GM12801 (cell line): ENCODE measurements at regions not wholly inside any gene's neighbourhood (a gene's known extent, or its start where the extent isn't known, plus 50 kb on each side); places are given as distances from the start of the nearest gene placed in this dataset.

Source experiments
- CTCF ChIP-seq: IDR thresholded peaks from one replicate; pipeline ENCODE4 v1.5.1; 2011; ENCODE audit warnings: control low read depth; ENCODE audit not compliant: insufficient read length; ENCODE audit errors: extremely low read depth

DNA sequence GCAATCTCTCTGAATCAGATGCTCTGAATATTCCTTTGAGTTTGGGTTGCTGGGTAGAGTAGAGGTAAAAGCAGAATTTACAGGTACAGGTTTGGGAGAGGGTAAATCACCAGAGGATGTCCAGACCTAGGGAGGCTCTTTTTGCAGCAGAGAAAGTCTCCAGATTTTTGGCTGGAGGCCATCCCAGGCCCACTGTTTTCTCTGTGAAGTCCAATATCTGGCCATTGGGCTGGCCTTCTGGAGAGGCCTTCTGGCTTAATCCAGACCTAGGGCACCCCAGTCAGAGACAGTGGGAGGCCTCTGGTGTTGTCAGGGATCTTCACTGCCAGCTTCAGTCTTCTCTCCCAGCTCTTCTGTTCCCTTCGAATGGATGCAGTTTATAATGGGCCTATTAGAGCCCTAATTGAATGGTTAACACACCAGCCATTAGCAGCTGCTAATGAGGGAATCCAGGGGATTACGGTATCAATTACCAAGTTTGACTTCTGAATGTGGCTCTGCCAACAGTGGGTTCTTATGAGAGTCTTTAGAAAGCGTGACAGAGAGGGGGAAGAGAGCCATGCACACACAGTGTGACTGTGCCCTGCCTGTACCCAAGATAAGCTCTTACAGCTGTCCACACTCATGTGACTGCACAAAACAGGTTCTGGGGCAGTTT is 183.1 kb downstream of the EMP1 start:
- TF ChIP-seq CTCF = no peak

DNA sequence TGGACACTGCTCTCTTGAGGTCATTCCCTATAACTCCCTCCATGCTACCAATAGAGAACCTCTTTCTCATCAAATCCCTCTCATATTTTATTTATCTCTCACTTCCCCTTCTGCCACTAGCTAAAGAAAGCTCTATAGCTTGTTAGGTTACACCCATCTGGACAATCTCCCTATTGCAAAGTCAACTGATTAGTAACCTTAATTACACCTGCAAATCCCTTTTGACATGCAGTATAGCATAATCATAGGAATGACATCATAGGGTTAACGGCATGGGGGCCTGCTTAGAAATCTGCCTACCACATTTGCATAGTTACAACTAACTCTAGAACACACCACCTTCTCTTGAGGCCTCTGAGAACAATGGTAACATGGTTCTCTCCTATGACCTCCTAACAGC is 181.2 kb downstream of the EMP1 start:
- no peak for TF ChIP-seq CTCF

DNA sequence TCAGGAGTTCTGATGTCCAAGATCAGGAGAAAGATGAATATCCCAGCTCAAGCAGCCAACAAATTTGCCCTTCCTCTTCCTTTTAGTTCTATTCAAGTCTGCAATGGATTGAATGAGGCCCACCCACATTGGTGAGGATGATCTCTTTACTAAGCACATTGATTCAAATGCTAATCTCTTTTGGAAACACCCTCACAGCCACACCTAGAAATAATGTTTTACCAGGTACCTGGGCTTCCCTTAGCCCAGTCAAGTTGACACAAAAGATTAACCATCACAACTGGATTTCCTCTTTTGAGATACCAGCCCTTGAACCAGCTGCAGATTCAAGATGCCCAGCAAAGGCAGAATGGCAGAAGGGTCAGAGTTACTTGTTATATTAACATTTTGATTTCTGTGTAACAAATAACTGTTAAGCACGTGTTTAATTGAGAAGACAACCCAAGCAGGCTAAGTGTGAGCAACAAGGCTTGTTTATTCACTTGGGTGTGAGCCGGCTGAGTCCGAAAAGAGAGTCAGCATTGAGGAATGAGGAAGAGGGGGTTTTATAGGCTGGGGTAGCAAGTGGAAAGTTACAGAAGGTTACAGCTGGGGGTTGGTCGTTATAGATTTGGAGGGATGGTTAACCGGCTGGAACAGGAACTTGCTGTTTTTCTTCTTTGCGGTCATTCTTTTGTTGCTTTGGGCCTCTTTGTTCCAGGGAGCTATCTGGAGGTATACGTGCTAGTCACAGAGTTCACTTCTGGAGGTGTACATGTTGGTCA is 180.3 kb downstream of the EMP1 start:
- no peak for TF ChIP-seq CTCF

DNA sequence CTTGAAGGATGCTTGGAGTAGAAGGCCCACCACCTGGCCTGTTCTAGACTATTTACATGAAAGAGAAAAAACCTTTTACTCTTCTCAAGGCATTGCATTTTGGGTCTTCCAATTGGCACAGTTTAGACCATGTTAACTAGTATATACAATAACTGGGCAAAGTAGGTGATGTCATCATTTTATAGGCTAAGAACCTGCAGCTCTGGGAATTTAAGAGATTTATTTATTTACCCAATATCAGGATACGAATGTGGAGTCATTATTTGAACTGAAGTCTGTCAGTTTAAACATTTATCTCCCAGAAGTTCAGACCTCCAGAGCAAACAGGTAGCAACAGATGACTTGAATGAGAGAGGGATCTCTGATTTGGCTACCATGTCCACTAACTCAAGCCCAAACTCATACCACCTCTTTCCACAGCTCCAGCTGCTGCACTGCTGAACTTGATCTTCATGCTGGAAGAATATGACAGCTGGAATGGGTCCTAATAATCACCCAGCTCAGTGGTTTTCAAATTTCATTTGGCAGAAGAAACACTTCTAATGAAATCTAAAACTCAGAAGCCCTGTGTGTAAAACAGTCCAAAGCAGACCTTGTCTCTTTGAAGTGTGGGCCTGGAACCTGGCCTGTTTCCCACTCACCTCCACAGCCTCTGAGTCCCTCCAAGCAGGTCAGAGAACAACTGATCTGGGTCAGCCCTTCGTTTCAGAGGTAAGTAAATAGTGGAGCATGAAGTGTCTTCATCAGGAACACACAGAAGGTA is 179.2 kb downstream of the EMP1 start:
- TF ChIP-seq CTCF = no peak

DNA sequence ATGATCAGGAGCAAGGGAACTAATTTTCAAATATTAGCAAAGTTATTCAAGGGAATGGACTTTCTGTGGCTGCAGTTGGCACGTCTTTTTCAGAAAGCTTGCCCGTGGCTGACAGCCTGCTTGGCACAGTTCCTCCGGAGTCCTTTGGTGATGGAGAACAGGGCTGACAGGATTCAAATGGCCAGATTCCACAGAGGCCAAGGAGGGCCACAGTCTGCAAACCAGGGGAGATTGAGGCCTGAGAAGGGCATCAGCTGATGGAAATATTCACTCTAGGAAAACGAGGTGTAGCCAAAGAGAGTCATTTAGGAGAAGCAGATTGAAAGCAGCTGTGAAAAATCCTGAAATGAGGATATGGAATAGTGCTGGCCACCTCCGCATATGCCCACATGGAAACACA is 178.3 kb downstream of the EMP1 start:
- TF ChIP-seq CTCF = no peak

DNA sequence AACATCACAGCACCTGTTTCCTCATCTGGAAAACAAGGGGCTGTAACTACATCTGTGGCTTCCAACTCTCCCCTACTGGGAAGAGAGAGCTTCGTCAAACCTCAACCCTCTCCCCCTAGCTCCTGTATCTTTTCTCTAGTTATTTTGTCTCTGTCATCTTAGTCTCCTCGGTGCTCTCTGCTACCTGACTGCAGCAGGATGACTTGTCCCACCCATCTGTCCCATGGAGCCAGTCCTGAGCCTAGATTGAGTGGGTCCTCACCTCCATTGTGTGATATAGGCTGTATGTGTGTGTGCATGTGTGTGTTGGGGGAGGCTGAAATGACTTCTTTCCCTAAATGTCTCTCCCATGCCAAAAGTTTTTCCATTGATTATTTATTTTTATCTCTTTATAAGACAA is 177.3 kb downstream of the EMP1 start:
- TF ChIP-seq CTCF = no peak

DNA sequence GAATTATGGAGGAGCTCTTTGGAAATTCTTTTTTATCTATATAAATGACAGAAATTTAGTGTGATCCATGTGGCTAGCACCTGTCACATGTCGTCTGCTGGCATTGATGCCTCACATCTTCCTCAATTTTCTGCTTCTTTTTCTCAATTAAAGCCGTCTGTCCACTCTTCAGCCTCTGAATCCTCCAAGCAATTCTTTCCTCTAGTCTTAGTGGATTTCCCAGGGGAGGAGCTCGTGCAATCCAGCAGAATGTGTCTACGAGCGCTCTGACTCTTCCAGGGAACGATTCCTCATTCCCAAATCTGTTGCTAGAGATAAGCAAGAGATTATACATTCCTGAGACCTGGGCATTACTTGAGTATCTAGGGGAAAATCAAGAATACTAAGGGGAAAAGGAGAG is 176.6 kb downstream of the EMP1 start:
- no peak for TF ChIP-seq CTCF
